ENCODE measurements at regions not wholly inside any gene's neighbourhood (a gene's known extent, or its start where the extent isn't known, plus 50 kb on each side); places are given as distances from the start of the nearest gene placed in this dataset.

DNA sequence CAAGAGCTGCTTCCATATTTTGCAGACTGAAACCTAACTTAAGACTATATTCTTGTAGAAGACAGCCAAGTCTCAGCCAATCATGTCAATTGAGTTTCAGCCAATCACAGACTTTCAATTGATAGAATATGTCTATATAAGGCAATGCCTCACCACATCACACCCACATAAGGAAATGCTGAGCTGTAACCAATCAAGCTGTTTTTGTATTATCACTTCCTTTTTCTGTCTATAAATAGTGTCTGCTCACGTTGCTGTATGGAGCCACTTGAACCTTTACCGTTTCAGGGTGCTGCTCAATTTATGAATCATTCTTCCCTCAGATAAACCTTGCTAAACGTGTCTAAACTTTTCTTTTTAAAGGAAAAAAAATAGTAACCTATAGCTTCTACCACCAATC lies 1554.4 kb upstream of the LRRTM1 start:
- TF ChIP-seq, protein P1, sequence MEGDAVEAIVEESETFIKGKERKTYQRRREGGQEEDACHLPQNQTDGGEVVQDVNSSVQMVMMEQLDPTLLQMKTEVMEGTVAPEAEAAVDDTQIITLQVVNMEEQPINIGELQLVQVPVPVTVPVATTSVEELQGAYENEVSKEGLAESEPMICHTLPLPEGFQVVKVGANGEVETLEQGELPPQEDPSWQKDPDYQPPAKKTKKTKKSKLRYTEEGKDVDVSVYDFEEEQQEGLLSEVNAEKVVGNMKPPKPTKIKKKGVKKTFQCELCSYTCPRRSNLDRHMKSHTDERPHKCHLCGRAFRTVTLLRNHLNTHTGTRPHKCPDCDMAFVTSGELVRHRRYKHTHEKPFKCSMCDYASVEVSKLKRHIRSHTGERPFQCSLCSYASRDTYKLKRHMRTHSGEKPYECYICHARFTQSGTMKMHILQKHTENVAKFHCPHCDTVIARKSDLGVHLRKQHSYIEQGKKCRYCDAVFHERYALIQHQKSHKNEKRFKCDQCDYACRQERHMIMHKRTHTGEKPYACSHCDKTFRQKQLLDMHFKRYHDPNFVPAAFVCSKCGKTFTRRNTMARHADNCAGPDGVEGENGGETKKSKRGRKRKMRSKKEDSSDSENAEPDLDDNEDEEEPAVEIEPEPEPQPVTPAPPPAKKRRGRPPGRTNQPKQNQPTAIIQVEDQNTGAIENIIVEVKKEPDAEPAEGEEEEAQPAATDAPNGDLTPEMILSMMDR (IDR thresholded peaks at IDR 0.05), result no peak
- TF ChIP-seq POLR2A (IDR thresholded peaks at IDR 0.05), result no peak
